Medulla oblongata (tissue), 1 donor: ENCODE measurements at regions not wholly inside any gene's neighbourhood (a gene's known extent, or its start where the extent isn't known, plus 50 kb on each side); places are given as distances from the start of the nearest gene placed in this dataset.
A peak's percentile ranks its signal among the peaks of the same experiment; 100 is the strongest.
"Not testable (repeated sequence)": the region's sequence is repeated elsewhere in the genome, so short reads cannot be mapped to it uniquely, and the experiment has no call there.

Source experiments
- DNase-seq: peaks from one replicate; pipeline ENCODE4 v3.0.0-alpha.2; 2015; ENCODE audit errors: extremely low spot score

- no peak for DNase-seq
Observed at GRCh38 chr2:204359076-204359475, 186.2 kb upstream of the PARD3B start.

GRCh38 chr2:204360218-204361007, 184.9 kb upstream of the PARD3B start:
- DNase-seq = no peak

GRCh38 chr2:204361738-204362137, 183.5 kb upstream of the PARD3B start:
- no peak for DNase-seq

- peak; percentile 5 for DNase-seq
Observed at GRCh38 chr2:204362581-204362980, 182.7 kb upstream of the PARD3B start.

GRCh38 chr2:204363513-204363912, 181.8 kb upstream of the PARD3B start:
- DNase-seq = no peak

GRCh38 chr2:204364860-204365535, 180.3 kb upstream of the PARD3B start:
- DNase-seq = no peak

GRCh38 chr2:204365811-204366210, 179.5 kb upstream of the PARD3B start:
- no peak for DNase-seq

- no peak for DNase-seq
Observed at GRCh38 chr2:204367466-204367865, 177.8 kb upstream of the PARD3B start.

- no peak for DNase-seq
Observed at GRCh38 chr2:204370172-204370718, 175.0 kb upstream of the PARD3B start.

GRCh38 chr2:204373942-204374341, 171.3 kb upstream of the PARD3B start:
- DNase-seq = no peak

- no peak for DNase-seq
Observed at GRCh38 chr2:204380141-204380881, 165.0 kb upstream of the PARD3B start.

- no peak for DNase-seq
Observed at GRCh38 chr2:204386668-204387067, 158.6 kb upstream of the PARD3B start.

GRCh38 chr2:204389120-204389519, 156.2 kb upstream of the PARD3B start:
- no peak for DNase-seq

GRCh38 chr2:204389856-204390255, 155.4 kb upstream of the PARD3B start:
- no peak for DNase-seq

GRCh38 chr2:204395539-204395938, 149.7 kb upstream of the PARD3B start:
- no peak for DNase-seq

- DNase-seq = no peak
Observed at GRCh38 chr2:204401114-204401513, 144.2 kb upstream of the PARD3B start.

- no peak for DNase-seq
Observed at GRCh38 chr2:204407204-204408014, 137.9 kb upstream of the PARD3B start.

GRCh38 chr2:204412782-204413181, 132.5 kb upstream of the PARD3B start:
- not testable (repeated sequence) for DNase-seq

- DNase-seq = no peak
Observed at GRCh38 chr2:204415406-204416181, 129.7 kb upstream of the PARD3B start.

- DNase-seq = peak; percentile 34
Observed at GRCh38 chr2:204416236-204416635, 129.0 kb upstream of the PARD3B start.

GRCh38 chr2:204425821-204426220, 119.5 kb upstream of the PARD3B start:
- DNase-seq = no peak
